Prostate gland (tissue), 2 donors: ENCODE measurements at regions not wholly inside any gene's neighbourhood (a gene's known extent, or its start where the extent isn't known, plus 50 kb on each side); places are given as distances from the start of the nearest gene placed in this dataset.
"Not testable (repeated sequence)": the region's sequence is repeated elsewhere in the genome, so short reads cannot be mapped to it uniquely, and the experiment has no call there.

Experiments
- DNase-seq: peaks from one replicate; pipeline ENCODE4 v3.0.0-alpha.2; 2019; ENCODE audit warnings: low spot score
- H3K27ac ChIP-seq, 2 donors: fragments of 200-600 bp; sonication (generic); 2 replicates each; pipeline ENCODE4 v1.5.1; 2017 to 2019
- H3K27me3 ChIP-seq: fragments of 200-600 bp; sonication (generic); replicated peaks from 2 replicates; pipeline ENCODE4 v1.5.1; 2019; ENCODE audit not compliant: insufficient read depth
- H3K36me3 ChIP-seq, 2 donors: fragments of 200-600 bp; sonication (generic); 1 replicate in 1 of 2; 2 replicates in 1 of 2; pipeline versions ENCODE4 v1.5.1 to v1.8.1; 2017 to 2019
- H3K4me1 ChIP-seq: fragments of 200-600 bp; sonication (generic); replicated peaks from 2 replicates; pipeline ENCODE4 v1.5.1; 2019
- H3K4me3 ChIP-seq, 2 donors: fragments of 200-600 bp; sonication (generic); 2 replicates each; pipeline ENCODE4 v1.5.1; 2017 to 2019
- H3K9me3 ChIP-seq: fragments of 200-600 bp; sonication (generic); 2 replicates; pipeline ENCODE4 v1.5.1; 2017
- CTCF ChIP-seq, 4 experiments: fragments of 200-600 bp in 2 of 4; fragments of 450-650 bp in 2 of 4; sonication (generic) in 2 of 4; IDR thresholded peaks; 1 replicate in 3 of 4; 2 replicates in 1 of 4; pipeline ENCODE4 v1.5.1; 2016 to 2019; ENCODE audit warnings: antibody characterized with exemption in 4 of 4, mild to moderate bottlenecking in 2 of 4, moderate library complexity in 2 of 4
- POLR2A ChIP-seq: fragments of 450-650 bp; IDR thresholded peaks from one replicate; pipeline ENCODE4 v1.6.1; 2016; ENCODE audit warnings: antibody characterized with exemption, mild to moderate bottlenecking
- POLR2AphosphoS5 ChIP-seq: sonication (generic); formaldehyde crosslinking; IDR thresholded peaks from one replicate; pipeline ENCODE4 v1.6.1; 2017; ENCODE audit warnings: antibody characterized with exemption
- WGBS: methylation state at CpG from one replicate; pipeline ENCODE4 v1.1.5; 2018; 5-methylcytosine and 5-hydroxymethylcytosine counted together
- intact Hi-C: fragments of 100-400 bp; cut with DNase I; formaldehyde crosslinking; loops from one replicate; pipeline ENCODE4 v1.14.2; 2022

- Histone ChIP-seq H3K36me3 (no peaks in the 10 kb centered on the region), H3K27ac (no peak overlapping the region), H3K4me1 (no peaks in the 10 kb centered on the region), H3K27me3 (no peaks in the 10 kb centered on the region), H3K4me3 (no peak overlapping the region), H3K9me3 (no peaks in the 10 kb centered on the region)
- intact Hi-C loops: no loop called here
- DNase-seq: no peak
- WGBS: 78% methylated on average over 1 of the region's 1 CpG
- TF ChIP-seq POLR2AphosphoS5: no peak
- no peak for TF ChIP-seq CTCF (IDR thresholded peaks at IDR 0.05)
- TF ChIP-seq POLR2A: no peak
Measured at GRCh38 chr2:126049461-126049860, 606.5 kb upstream of the GYPC start.

GRCh38 chr2:126050991-126051736 is 604.8 kb upstream of the GYPC start:
- Histone ChIP-seq H3K27me3 (no peaks in the 10 kb centered on the region), H3K27ac (no peak overlapping the region), H3K4me3 (no peak overlapping the region), H3K36me3 (no peaks in the 10 kb centered on the region), H3K9me3 (no peaks in the 10 kb centered on the region), H3K4me1 (no peaks in the 10 kb centered on the region)
- WGBS: 92% methylated on average over 7 of the region's 7 CpGs
- TF ChIP-seq POLR2AphosphoS5 (no peak), POLR2A (no peak), CTCF (IDR thresholded peaks at IDR 0.05) (no peak)
- no peak for DNase-seq
- intact Hi-C loops: no loop called here

- WGBS: 93% methylated on average over 6 of the region's 6 CpGs
- H3K4me3 ChIP-seq, H3K27ac ChIP-seq, H3K4me1 ChIP-seq, H3K9me3 ChIP-seq, H3K36me3 ChIP-seq, H3K27me3 ChIP-seq, DNase-seq, intact Hi-C loops: not testable (repeated sequence)
Measured at GRCh38 chr2:126051737-126052240, 604.2 kb upstream of the GYPC start.

- WGBS: 34% methylated on average over 2 of the region's 2 CpGs
- Histone ChIP-seq H3K27ac (no peak overlapping the region), H3K4me3 (no peak overlapping the region), H3K36me3 (no peaks in the 10 kb centered on the region), H3K9me3 (no peaks in the 10 kb centered on the region), H3K4me1 (no peaks in the 10 kb centered on the region), H3K27me3 (no peaks in the 10 kb centered on the region)
- intact Hi-C loops: no loop called here
- TF ChIP-seq POLR2AphosphoS5 (no peak), POLR2A (no peak), CTCF (IDR thresholded peaks at IDR 0.05) (no peak)
- no peak for DNase-seq
Measured at GRCh38 chr2:126059379-126059778, 596.6 kb upstream of the GYPC start.

GRCh38 chr2:126085011-126085795 is 570.8 kb upstream of the GYPC start:
- Histone ChIP-seq H3K36me3 (no peaks in the 10 kb centered on the region), H3K27ac (no peak overlapping the region), H3K4me3 (no peak overlapping the region), H3K27me3 (no peaks in the 10 kb centered on the region), H3K9me3 (no peaks in the 10 kb centered on the region), H3K4me1 (no peaks in the 10 kb centered on the region)
- intact Hi-C loops: no loop called here
- TF ChIP-seq CTCF (IDR thresholded peaks at IDR 0.05) (no peak), POLR2A (no peak), POLR2AphosphoS5 (no peak)
- 78% methylated on average over 3 of the region's 3 CpGs for WGBS
- DNase-seq: no peak
